DMS53 treated with DMSO at 0.1 percent for 48 hours (cell line): ENCODE measurements at regions not wholly inside any gene's neighbourhood (a gene's known extent, or its start where the extent isn't known, plus 50 kb on each side); places are given as distances from the start of the nearest gene placed in this dataset.
"Not testable (repeated sequence)": the region's sequence is repeated elsewhere in the genome, so short reads cannot be mapped to it uniquely, and the experiment has no call there.

Experiments
- DNase-seq: peaks from one replicate; lab custom pipeline; 2025; ENCODE audit not compliant: unreplicated experiment; lab: John Stamatoyannopoulos, UW

DNA sequence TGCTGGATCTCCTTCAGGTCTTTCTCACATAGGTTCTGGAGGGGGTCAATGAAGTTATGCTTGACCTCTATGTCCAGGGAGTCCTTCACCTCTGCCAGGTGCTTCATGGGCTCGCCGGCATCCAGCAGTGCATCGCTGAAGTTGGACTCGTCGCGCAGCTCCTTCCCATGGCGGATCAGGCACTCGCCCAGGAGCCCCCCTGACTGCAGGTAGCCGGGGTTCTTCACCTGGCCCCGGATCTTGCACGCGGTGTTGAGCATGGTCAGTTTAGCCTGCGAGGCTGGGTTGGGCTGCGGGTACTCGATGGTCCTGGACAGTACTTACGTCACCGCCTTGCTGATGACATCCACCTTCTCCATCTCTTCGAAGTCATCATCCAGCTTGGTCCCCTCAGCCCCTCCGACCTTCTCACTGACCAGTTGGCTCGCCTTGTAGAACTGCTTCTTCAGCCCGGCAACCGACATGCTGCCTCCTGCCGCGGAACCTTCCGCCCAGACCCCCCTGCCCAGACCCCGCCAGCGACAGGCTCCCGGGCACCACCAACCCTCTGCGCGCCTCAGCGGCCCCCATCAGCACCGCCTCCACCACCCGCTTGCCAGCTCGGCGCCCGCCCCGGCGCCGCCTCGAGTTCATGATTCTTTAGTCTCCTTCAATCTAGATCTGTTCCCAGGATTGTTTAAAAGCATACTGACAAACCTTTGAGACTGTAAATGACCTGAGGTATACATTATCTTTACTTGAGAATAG lies 99.8 kb downstream of the KPNA2 start:
- no peak for DNase-seq

DNA sequence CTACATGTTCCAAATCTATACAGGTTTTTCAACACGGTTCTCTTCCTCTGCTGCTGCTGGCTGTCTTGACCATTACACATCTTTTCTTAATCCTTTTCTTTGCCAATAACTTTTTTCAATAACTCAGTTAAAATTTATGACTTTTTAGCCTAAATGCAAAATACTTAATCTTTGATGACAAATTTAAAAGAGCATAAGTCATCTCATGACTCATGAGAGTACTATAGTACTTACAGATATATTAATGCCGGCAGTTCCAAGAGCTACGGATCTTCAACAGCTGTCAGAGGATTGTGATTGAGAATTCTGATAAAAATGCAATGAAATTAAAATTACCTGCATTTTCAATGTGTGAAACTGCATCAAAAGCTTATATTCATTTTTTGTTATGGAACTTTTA lies 105.5 kb downstream of the KPNA2 start:
- DNase-seq: no peak

DNA sequence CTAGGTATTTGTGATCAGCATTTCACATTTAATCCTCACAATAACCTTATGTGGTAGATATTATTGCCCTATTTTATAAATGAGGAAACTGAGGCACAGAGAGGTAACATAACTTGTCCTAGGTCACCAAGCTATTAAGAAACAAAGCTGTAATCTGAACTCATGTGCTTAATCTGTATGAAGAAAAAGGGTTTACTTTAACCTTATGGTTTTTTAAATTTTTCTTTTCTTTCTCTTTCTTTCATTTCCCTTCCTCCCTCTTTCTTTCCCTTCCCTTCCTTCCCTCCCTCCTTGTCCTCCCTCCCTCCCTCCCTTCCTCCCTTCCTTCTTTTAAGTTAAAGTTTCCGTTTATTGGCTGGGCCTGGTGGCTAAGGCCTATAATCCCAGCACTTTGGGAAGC lies 105.2 kb upstream of the AMZ2 start:
- DNase-seq: no peak

- DNase-seq: no peak
These were observed 104.4 kb upstream of the AMZ2 start for GRCh38 chr17:68143425-68143824.

- no peak for DNase-seq
These were observed 102.8 kb upstream of the AMZ2 start for GRCh38 chr17:68145088-68145487.

DNA sequence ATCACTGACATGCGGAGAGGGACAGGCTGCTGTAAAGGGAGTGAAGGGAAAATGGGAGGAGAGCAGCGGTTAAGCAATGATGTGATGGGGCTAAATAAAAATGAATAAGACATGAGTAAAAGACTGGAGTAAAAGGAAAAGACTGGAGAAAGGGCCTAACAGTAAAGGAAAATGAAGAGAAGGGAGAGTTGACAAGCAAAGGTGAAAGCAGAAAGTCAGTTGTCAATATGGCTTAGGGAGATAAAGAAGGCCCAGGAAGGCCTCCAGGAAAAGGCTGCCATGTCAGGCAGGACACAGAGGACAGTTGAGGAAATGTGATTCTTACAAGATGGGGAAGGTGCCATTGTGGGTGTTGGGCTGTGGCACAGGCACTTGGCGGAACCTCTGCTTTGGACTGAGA lies 98.9 kb upstream of the AMZ2 start:
- no peak for DNase-seq

DNA sequence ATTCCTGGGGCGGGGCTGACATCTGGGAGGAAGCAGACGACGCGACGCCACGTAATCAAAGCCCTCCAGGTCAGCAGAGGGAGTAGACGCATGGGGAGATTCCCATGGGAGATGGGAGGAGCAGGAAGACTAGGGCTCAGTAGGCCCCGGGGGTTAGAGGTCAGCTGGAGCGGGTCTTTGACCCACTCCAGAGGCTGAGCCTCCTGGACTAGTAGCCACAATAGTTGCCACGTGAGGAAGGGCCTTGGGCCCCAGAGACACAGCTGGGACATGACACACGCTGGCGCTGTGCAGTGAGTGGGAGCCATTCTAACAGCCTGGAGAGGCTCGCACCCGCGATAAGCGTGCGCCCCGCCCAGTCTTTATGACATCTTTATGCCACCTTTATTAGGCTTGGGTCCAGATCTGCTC lies 95.7 kb upstream of the AMZ2 start:
- DNase-seq: no peak

GRCh38 chr17:68155692-68156091 lies 92.2 kb upstream of the AMZ2 start:
- no peak for DNase-seq

- no peak for DNase-seq
These were observed 86.0 kb upstream of the AMZ2 start for GRCh38 chr17:68161644-68162428.

GRCh38 chr17:68168273-68169164 lies 79.3 kb upstream of the AMZ2 start:
- not testable (repeated sequence) for DNase-seq

DNA sequence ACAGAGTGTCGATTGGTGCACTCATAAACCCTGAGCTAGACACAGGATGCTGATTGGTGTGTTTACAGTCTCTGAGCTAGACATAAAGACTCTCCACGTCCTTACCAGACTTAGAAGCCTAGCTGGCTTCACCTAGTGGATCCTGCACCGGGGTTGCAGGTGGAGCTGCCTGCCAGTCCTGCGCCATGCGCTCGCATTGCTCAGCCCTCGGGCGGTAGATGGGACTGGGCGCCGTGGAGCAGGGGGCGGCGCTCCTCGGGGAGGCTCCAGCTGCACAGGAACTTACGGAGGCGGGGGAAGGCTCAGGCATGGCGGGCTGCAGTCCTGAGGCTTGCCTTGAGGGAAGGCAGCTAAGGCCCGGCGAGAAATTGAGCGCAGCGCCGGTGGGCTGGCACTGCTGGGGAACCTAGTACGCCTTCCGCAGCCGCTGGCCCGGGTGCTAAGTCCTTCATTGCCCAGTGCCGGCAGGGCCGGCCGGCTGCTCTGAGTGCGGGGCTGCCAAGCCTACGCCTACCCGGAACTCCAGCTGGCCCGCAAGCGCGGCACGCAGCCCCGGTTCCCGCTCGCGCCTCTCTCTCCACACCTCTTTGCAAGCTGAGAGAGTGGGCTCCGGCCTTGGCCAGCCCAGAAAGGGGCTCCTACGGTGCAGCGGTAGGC lies 78.5 kb upstream of the AMZ2 start:
- peak; percentile 6 for DNase-seq

GRCh38 chr17:68169840-68170239 lies 78.0 kb upstream of the AMZ2 start:
- DNase-seq: no peak

DNA sequence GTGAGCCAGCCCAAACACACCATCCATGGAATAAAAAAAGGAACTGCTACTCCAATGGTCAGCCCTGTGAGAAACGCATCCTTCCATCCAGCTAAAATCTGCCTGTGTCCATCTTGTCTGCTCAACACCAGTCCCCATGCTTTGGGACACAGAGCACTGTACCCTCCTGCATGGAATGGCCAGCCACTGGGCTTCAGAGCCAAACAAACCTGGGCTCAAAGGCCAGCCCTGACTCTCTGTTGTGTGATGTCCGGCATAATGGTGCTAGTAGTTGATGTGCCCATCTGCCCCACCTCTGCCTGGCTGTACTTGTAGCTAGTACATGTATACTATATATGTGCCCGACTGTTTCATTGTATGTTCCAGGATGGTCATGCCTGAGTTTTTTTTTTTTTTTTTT lies 77.6 kb upstream of the AMZ2 start:
- DNase-seq: no peak

DNA sequence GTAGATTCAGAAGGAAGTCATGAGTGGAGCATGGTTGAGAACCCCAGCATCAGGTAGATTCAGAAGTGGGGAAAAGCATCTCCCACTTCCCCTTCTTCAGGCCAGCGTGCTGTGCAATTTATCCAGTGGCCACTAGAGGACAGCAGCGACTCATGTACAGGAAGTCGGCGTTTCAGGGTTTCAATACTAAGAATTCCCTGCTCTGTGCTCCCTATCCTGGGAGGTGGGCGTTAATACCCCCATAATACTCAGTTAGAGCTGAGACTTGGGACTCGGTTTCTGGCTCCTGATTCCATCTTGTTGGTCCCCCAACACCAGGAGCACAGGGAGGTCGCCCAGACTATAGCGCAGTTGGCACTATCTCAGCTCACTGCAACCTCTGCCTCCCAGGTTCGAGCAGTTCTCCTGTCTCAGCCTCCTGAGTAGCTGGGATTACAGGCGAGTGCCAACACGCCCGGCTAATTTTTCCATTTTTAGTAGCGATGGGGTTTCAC lies 75.3 kb upstream of the AMZ2 start:
- DNase-seq: peak; percentile 48

GRCh38 chr17:68175416-68175815 lies 72.4 kb upstream of the AMZ2 start:
- DNase-seq: no peak

GRCh38 chr17:68175905-68176304 lies 71.9 kb upstream of the AMZ2 start:
- DNase-seq: no peak

DNA sequence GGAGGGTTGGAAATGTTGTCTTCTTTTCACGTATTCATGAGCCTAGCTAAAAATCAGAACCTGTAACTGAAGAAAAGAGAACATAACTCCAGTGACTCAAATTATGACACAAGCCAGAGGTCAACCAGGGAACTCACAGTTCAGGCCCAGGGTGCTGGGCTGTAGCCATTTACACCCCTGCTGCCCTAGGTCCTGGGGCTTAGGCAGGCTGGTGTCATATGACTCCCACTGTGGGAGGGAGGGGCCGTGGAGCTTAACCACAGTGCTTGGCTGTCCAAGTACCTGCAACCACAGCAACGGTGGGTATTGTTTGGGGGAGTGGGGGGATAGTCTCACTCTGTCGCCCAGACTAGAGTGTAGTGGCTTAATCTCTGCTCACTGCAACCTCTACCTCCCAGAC lies 71.1 kb upstream of the AMZ2 start:
- DNase-seq: no peak

GRCh38 chr17:68178831-68179230 lies 69.0 kb upstream of the AMZ2 start:
- DNase-seq: no peak

- no peak for DNase-seq
These were observed 68.5 kb upstream of the AMZ2 start for GRCh38 chr17:68179236-68179925.

DNA sequence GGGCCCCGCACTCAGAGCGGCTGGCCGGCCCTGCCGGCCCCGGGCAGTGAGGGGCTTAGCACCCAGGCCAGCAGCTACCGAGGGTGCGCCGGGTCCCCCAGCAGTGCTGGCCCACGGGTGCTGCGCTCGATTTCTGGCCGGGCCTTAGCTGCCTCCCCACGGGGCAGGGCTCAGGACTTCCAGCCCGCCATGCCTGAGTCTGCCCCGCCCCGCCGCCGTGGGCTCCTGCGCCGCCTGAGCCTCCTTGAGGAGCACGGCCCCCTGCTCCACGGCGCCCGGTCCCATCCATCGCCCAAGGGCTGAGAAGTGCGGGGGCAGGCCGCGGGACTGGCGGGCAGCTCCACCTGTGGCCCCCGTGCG lies 67.9 kb upstream of the AMZ2 start:
- DNase-seq: no peak

GRCh38 chr17:68182011-68182306 lies 65.9 kb upstream of the AMZ2 start:
- DNase-seq: no peak
